Ovary (tissue), 7 donors: ENCODE measurements at regions not wholly inside any gene's neighbourhood (a gene's known extent, or its start where the extent isn't known, plus 50 kb on each side); places are given as distances from the start of the nearest gene placed in this dataset.

Source experiments
- DNase-seq, 5 donors: peaks; one replicate each; pipeline ENCODE4 v3.0.0-alpha.2; 2019 to 2020
- H3K27ac ChIP-seq, 2 donors: fragments of 200-600 bp; one replicate each; pipeline versions ENCODE4 v1.5.1 to v1.8.0; 2019 to 2022
- H3K27me3 ChIP-seq: fragments of 200-600 bp; one replicate; pipeline ENCODE4 v1.8.0; 2022
- H3K36me3 ChIP-seq: fragments of 200-600 bp; sonication (generic); one replicate; pipeline ENCODE4 v1.5.1; 2019
- H3K4me1 ChIP-seq: one replicate; pipeline ENCODE4 v1.8.1; 2013; ENCODE audit warnings: mild to moderate bottlenecking, moderate library complexity; ENCODE audit not compliant: insufficient read depth
- H3K4me3 ChIP-seq: fragments of 200-600 bp; sonication (generic); one replicate; pipeline ENCODE4 v1.5.1; 2017
- H3K9me3 ChIP-seq, 2 donors: fragments of 200-600 bp in 1 of 2; sonication (generic) in 1 of 2; one replicate each; pipeline versions ENCODE4 v1.5.1 to v1.8.1; 2013 to 2019; ENCODE audit warnings: mild to moderate bottlenecking in 1 of 2, moderate library complexity in 1 of 2
- CTCF ChIP-seq, 3 donors: fragments of 450-650 bp in 2 of 3; fragments of 200-600 bp in 1 of 3; IDR thresholded peaks; one replicate each; pipeline versions ENCODE4 v1.5.1 to v1.8.0; 2016 to 2022; ENCODE audit warnings: antibody characterized with exemption in 3 of 3, mild to moderate bottlenecking in 1 of 3
- EP300 ChIP-seq: sonication (generic); formaldehyde crosslinking; IDR thresholded peaks from one replicate; pipeline ENCODE4 v1.6.1; 2017; ENCODE audit warnings: antibody characterized with exemption
- POLR2A ChIP-seq: fragments of 450-650 bp; IDR thresholded peaks from one replicate; pipeline ENCODE4 v1.6.1; 2017; ENCODE audit warnings: antibody characterized with exemption, mild to moderate bottlenecking, moderate library complexity
- WGBS, 3 donors: extraction: QIAGEN DNeasy Blood & Tissue Kit in 1 of 3; methylation state at CpG; one replicate each; pipeline versions ENCODE4 v1.1.5 to v1.1.7; 2013 to 2017; 5-methylcytosine and 5-hydroxymethylcytosine counted together
- intact Hi-C, 4 donors: fragments of 100-400 bp; cut with DNase I; formaldehyde crosslinking; loops; one replicate each; pipeline versions ENCODE4 v1.11.0 to v1.15.1; 2022 to 2023
- donor health status: DM: no; HTN: no; CAD: no; lungs with moderate emphysema.
- donor health status: DM: no; HTN: no; CAD: no.
- donor health status: Bipolar disorder and iron deficiency.
- donor health status: DM: no; HTN: no; CAD: no.
- donor health status: DM: yes; HTN: yes; CAD: no.

GRCh38 chr7:97293031-97293430 is 175.5 kb downstream of the SDHAF3 start:
- WGBS, 3 donors = 73 to 79% (median 76%) methylated on average over 3 of the region's 3 CpGs
- no peaks in the 10 kb centered on the region for H3K36me3 ChIP-seq

GRCh38 chr7:97298561-97298960 is 181.1 kb downstream of the SDHAF3 start:
- no peaks in the 10 kb centered on the region for H3K27me3 ChIP-seq
- intact Hi-C loops = no loop called here
- H3K36me3 ChIP-seq = no peaks in the 10 kb centered on the region
- TF ChIP-seq POLR2A = no peak
- no peak for TF ChIP-seq CTCF (IDR thresholded peaks at IDR 0.05)
- no peak for TF ChIP-seq EP300
- 83 to 87% (median 86%) methylated on average over 2 of the region's 2 CpGs for WGBS, 3 donors
- no peak overlapping the region for H3K27ac ChIP-seq
- DNase-seq = no peak
- no peaks in the 10 kb centered on the region for H3K4me1 ChIP-seq
- H3K4me3 ChIP-seq = no peak overlapping the region
- H3K9me3 ChIP-seq = no peaks in the 10 kb centered on the region

More at GRCh38 chr7:97293031-97293430, 175.5 kb downstream of the SDHAF3 start:
- no peaks in the 10 kb centered on the region for H3K27me3 ChIP-seq
- TF ChIP-seq EP300 (no peak), POLR2A (no peak), CTCF (IDR thresholded peaks at IDR 0.05) (no peak)
- DNase-seq = no peak
- H3K4me3 ChIP-seq = no peak overlapping the region
- H3K4me1 ChIP-seq = no peaks in the 10 kb centered on the region
- intact Hi-C loops = no loop called here
- no peak overlapping the region for H3K27ac ChIP-seq
- no peaks in the 10 kb centered on the region for H3K9me3 ChIP-seq

GRCh38 chr7:97305589-97305988 is 188.1 kb downstream of the SDHAF3 start:
- no peaks in the 10 kb centered on the region for H3K9me3 ChIP-seq
- TF ChIP-seq EP300 (no peak), CTCF (IDR thresholded peaks at IDR 0.05) (no peak), POLR2A (no peak)
- no peak overlapping the region for H3K27ac ChIP-seq
- no peak overlapping the region for H3K4me3 ChIP-seq
- no peaks in the 10 kb centered on the region for H3K4me1 ChIP-seq
- no peaks in the 10 kb centered on the region for H3K36me3 ChIP-seq
- WGBS, 3 donors = 86 to 89% (median 88%) methylated on average over 8 of the region's 8 CpGs
- intact Hi-C loops = no loop called here
- no peak for DNase-seq
- no peaks in the 10 kb centered on the region for H3K27me3 ChIP-seq

DNA sequence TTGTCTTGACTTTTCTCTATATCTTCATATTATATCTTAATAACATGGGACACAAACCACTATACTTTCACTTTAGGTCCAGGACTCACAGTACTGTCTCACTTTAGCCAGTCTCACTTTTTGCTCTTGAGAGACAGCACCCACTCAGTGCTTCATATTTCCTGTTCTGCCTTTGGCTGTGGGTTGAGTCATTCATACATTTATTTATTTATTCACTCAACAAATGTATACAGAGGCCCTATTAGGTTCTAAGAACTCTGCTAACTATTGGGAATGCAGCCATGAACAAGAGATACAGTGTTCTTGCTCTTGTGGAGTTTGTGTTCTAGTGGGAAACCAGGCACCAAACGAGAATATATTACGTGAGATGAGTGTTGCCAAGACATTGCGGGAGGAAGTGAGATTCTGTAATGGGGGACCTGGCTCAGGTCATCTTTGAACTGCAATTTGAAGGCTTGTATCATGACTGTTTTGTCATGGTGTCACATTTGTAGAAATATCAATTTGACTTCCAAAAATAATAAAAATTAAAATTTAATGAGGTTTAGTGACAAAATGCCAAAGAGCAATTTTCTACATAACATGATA is 190.1 kb downstream of the SDHAF3 start:
- H3K9me3 ChIP-seq = no peaks in the 10 kb centered on the region
- intact Hi-C loops = no loop called here
- H3K36me3 ChIP-seq = no peaks in the 10 kb centered on the region
- H3K27me3 ChIP-seq = no peaks in the 10 kb centered on the region
- no peak for DNase-seq
- 70 to 75% (median 72%) methylated on average over 3 of the region's 3 CpGs for WGBS, 3 donors
- H3K27ac ChIP-seq = no peak overlapping the region
- TF ChIP-seq EP300 (no peak), POLR2A (no peak), CTCF (IDR thresholded peaks at IDR 0.05) (no peak)
- no peak overlapping the region for H3K4me3 ChIP-seq
- no peaks in the 10 kb centered on the region for H3K4me1 ChIP-seq
